Hepatocyte (in vitro differentiated cells): ENCODE measurements at regions not wholly inside any gene's neighbourhood (a gene's known extent, or its start where the extent isn't known, plus 50 kb on each side); places are given as distances from the start of the nearest gene placed in this dataset.
"Not testable (repeated sequence)": the region's sequence is repeated elsewhere in the genome, so short reads cannot be mapped to it uniquely, and the experiment has no call there.

Experiments used
- DNase-seq: peaks from one replicate; pipeline ENCODE4 v3.0.0-alpha.2; 2016; ENCODE audit warnings: low spot score
- H2AFZ ChIP-seq: fragments of 200-600 bp; sonication (generic); 2 replicates; pipeline ENCODE4 v1.6.0; 2016; ENCODE audit warnings: antibody characterized with exemption, mild to moderate bottlenecking
- H3K27ac ChIP-seq: fragments of 200-600 bp; sonication (generic); 2 replicates; pipeline ENCODE4 v1.5.1; 2016; ENCODE audit warnings: mild to moderate bottlenecking
- H3K27me3 ChIP-seq: fragments of 200-600 bp; sonication (generic); 2 replicates; pipeline ENCODE4 v1.6.1; 2016
- H3K36me3 ChIP-seq: fragments of 200-600 bp; sonication (generic); replicated peaks from 2 replicates; pipeline ENCODE4 v1.5.1; 2016; ENCODE audit warnings: low read depth; ENCODE audit not compliant: insufficient read depth
- H3K4me1 ChIP-seq: fragments of 200-600 bp; sonication (generic); 2 replicates; pipeline ENCODE4 v1.5.1; 2016; ENCODE audit warnings: mild to moderate bottlenecking, moderate library complexity; ENCODE audit not compliant: insufficient read depth
- H3K4me2 ChIP-seq: fragments of 200-600 bp; sonication (generic); 2 replicates; pipeline ENCODE4 v1.6.0; 2016
- H3K4me3 ChIP-seq: fragments of 200-600 bp; sonication (generic); 2 replicates; pipeline ENCODE4 v1.5.1; 2016; ENCODE audit warnings: mild to moderate bottlenecking
- H3K79me2 ChIP-seq: fragments of 200-600 bp; sonication (generic); 2 replicates; pipeline ENCODE4 v1.6.0; 2017; ENCODE audit warnings: mild to moderate bottlenecking
- H3K9me2 ChIP-seq: fragments of 200-600 bp; sonication (generic); replicated peaks from 2 replicates; pipeline ENCODE4 v1.6.0; 2017; ENCODE audit warnings: mild to moderate bottlenecking; ENCODE audit not compliant: insufficient read depth
- H3K9me3 ChIP-seq: fragments of 200-600 bp; sonication (generic); 2 replicates; pipeline ENCODE4 v1.5.1; 2016; ENCODE audit warnings: low read depth, mild to moderate bottlenecking
- H4K20me1 ChIP-seq: fragments of 200-600 bp; sonication (generic); 2 replicates; pipeline ENCODE4 v1.6.0; 2016; ENCODE audit warnings: mild to moderate bottlenecking; ENCODE audit not compliant: insufficient read depth, poor library complexity, severe bottlenecking
- CTCF ChIP-seq: fragments of 200-600 bp; sonication (generic); IDR thresholded peaks from 2 replicates; pipeline ENCODE4 v1.5.1; 2016; ENCODE audit warnings: antibody characterized with exemption, mild to moderate bottlenecking; ENCODE audit not compliant: poor library complexity
- EZH2 ChIP-seq: fragments of 200-600 bp; sonication (generic); IDR thresholded peaks from 2 replicates; pipeline ENCODE4 v1.6.1; 2016; ENCODE audit warnings: antibody characterized with exemption, mild to moderate bottlenecking, borderline replicate concordance
- EZH2phosphoT487 ChIP-seq: fragments of 200-600 bp; sonication (generic); IDR thresholded peaks from one replicate; pipeline ENCODE4 v1.6.1; 2018; ENCODE audit warnings: antibody characterized with exemption, mild to moderate bottlenecking, low read depth, moderate library complexity; ENCODE audit not compliant: unreplicated experiment, severe bottlenecking
- WGBS: methylation state at CpG from one replicate; pipeline ENCODE4 v1.1.6; 2016; ENCODE audit warnings: low lambda C conversion rate; ENCODE audit errors: missing lambda C conversion rate; 5-methylcytosine and 5-hydroxymethylcytosine counted together

- Histone ChIP-seq H4K20me1 (no peaks in the 10 kb centered on the region), H3K9me2 (no peaks in the 10 kb centered on the region), H3K27ac (no peak overlapping the region), H3K9me3 (no peaks in the 10 kb centered on the region), H3K4me3 (no peak overlapping the region), H3K27me3 (no peaks in the 10 kb centered on the region), H3K4me1 (no peaks in the 10 kb centered on the region), H3K36me3 (no peaks in the 10 kb centered on the region), H3K4me2 (no peak overlapping the region), H2AFZ (no peak overlapping the region), H3K79me2 (no peaks in the 10 kb centered on the region)
- no peak for TF ChIP-seq EZH2
- no peak for TF ChIP-seq CTCF
- TF ChIP-seq EZH2phosphoT487, result no peak
- no peak for DNase-seq
- 69% methylated on average over 3 of the region's 3 CpGs for WGBS
Observed at GRCh38 chr10:111634191-111634590, 549.4 kb downstream of the GPAM start.

- Histone ChIP-seq H3K9me3 (no peaks in the 10 kb centered on the region), H3K27ac (no peak overlapping the region), H3K9me2 (no peaks in the 10 kb centered on the region), H3K79me2 (no peaks in the 10 kb centered on the region), H2AFZ (no peak overlapping the region), H3K27me3 (no peaks in the 10 kb centered on the region), H3K4me2 (no peak overlapping the region), H3K4me1 (no peaks in the 10 kb centered on the region), H3K36me3 (no peaks in the 10 kb centered on the region), H3K4me3 (no peak overlapping the region), H4K20me1 (no peaks in the 10 kb centered on the region)
- WGBS, result 82% methylated on average over 2 of the region's 2 CpGs
- no peak for DNase-seq
- no peak for TF ChIP-seq CTCF
- no peak for TF ChIP-seq EZH2phosphoT487
- TF ChIP-seq EZH2, result no peak
Observed at GRCh38 chr10:111646021-111646420, 537.5 kb downstream of the GPAM start.

- WGBS, result 64% methylated on average over 2 of the region's 2 CpGs
- no peaks in the 10 kb centered on the region for H3K79me2 ChIP-seq
- no peaks in the 10 kb centered on the region for H3K27me3 ChIP-seq
- DNase-seq, result no peak
- no peaks in the 10 kb centered on the region for H3K4me1 ChIP-seq
- H3K4me3 ChIP-seq, result no peak overlapping the region
- H3K9me3 ChIP-seq, result no peaks in the 10 kb centered on the region
- H3K9me2 ChIP-seq, result no peaks in the 10 kb centered on the region
- no peak overlapping the region for H3K4me2 ChIP-seq
- H3K36me3 ChIP-seq, result no peaks in the 10 kb centered on the region
- TF ChIP-seq CTCF (no peak), EZH2phosphoT487 (no peak), EZH2 (no peak)
- H2AFZ ChIP-seq, result no peak overlapping the region
- H4K20me1 ChIP-seq, result no peaks in the 10 kb centered on the region
- H3K27ac ChIP-seq, result no peak overlapping the region
Observed at GRCh38 chr10:111648046-111648445, 535.5 kb downstream of the GPAM start.

GRCh38 chr10:111649080-111649479 lies 534.5 kb downstream of the GPAM start:
- not testable (repeated sequence) for H3K4me3 ChIP-seq, H3K27me3 ChIP-seq, H3K36me3 ChIP-seq, H3K79me2 ChIP-seq, H3K4me2 ChIP-seq, H4K20me1 ChIP-seq, H3K9me2 ChIP-seq, DNase-seq, H2AFZ ChIP-seq, H3K4me1 ChIP-seq, H3K27ac ChIP-seq, H3K9me3 ChIP-seq
- WGBS, result 91% methylated on average over 1 of the region's 1 CpG
